ENCODE measurements at regions not wholly inside any gene's neighbourhood (a gene's known extent, or its start where the extent isn't known, plus 50 kb on each side); places are given as distances from the start of the nearest gene placed in this dataset.
"Not testable (repeated sequence)": the region's sequence is repeated elsewhere in the genome, so short reads cannot be mapped to it uniquely, and the experiment has no call there.

DNA sequence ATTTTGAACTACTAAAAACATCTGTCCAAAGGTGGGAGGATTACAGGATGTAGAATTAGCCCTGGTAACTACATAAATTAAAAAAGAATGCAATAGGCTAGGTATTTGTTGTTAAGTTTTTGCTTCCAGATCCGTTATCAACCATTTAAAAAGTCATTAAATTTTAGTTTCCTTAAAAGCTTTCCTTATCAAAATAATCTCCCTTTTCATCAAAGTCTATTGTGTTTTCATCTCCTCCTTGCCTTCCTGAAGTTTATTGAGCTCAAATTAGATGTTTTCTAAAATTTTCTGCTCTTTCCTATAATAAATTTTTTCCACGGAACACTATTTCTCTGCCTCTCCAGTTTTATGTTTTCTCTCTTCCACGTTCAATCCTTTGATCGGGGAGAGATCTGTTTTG, 108.6 kb downstream of the MEX3B start:
- DNase-seq = no peak

DNA sequence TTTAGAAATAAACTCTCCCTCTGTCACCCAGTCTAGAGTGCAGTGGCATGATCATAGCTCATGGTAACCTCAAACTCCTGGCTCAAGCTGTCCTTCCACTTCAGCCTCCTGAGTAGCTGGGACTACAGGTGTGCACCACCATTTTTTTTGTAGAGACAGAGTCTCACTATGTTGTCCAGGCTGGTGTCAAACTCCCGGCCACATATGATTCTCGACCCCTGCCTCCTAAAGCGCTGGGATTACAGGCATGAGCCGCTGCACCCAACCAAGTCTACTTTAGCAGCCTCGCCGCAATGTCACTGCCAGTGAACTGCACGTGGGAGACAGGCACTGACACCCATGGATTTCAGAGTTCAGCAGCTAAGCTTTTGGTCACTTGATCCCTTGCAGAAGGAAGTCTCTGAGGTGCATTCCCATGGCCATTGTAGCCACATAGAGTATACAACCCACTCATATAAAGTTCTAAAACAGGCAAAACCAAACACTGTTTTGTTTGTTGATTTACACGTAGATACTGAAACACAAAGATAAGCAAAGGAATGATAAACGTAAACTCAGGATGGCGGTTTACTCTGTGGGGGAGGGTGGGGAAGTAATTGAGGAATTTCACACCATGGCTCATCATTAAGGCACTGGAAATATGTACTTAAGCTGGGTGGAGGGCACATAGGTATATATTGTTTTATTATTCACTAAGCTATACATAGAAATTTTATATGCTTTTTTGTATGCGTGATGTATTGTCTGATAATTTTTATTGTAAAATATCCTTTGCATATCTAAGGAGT, 115.0 kb downstream of the MEX3B start:
- no peak for DNase-seq

DNA sequence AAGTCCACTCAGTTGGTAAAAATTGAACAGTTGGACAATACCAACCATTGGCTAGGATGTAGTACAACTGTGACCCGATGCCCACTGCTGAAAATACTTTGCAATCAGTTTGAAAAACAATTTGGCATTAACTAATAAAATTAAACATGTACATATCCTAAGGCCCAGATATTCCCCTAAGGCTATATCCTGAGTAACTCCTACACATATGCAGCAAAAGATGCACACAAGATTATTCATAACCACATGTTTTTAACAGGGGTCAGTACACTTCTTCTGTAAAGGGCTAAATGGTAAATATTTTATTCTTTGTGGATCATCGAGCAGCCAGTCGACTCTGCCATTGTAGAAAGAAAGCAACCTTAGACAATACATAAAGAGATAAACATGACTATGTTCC, 116.3 kb downstream of the MEX3B start:
- no peak for DNase-seq

DNA sequence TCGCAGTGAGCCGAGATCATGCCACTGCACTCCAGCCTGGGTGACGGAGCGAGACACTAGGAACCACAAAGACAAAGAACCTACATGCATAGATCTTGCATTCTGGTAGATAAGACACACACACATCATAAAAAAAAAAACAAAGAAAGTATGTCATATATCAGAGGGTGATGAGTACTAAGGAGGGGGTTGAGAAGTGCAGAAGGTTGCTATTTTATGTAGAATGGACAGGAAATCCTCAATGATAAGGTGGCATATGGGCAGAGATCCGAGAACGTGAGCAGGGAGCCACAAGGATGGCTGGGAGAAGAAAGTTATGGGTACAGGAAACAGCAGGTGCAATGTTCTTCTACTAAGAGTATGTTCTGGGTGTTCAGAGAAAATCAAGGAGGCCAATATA, 118.8 kb downstream of the MEX3B start:
- no peak for DNase-seq

DNA sequence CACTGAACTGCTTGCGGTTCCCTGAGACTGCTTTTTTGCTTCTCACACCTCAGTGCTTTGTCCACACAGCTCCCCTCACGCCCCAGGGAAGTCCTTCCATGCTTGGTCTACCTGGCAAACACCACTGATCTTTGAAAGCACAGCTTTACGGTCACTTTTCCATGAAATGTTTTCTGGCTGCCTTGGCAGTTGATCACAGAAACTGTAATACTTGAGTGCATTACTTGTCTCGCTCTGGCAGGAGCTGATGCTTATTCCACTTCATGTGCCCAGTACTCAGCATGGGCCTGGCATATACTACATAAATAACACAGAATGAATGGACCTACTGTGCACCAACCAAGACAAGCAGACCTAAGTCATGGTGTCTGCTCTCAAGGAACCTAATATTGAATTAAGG, 121.1 kb downstream of the MEX3B start:
- no peak for DNase-seq

DNA sequence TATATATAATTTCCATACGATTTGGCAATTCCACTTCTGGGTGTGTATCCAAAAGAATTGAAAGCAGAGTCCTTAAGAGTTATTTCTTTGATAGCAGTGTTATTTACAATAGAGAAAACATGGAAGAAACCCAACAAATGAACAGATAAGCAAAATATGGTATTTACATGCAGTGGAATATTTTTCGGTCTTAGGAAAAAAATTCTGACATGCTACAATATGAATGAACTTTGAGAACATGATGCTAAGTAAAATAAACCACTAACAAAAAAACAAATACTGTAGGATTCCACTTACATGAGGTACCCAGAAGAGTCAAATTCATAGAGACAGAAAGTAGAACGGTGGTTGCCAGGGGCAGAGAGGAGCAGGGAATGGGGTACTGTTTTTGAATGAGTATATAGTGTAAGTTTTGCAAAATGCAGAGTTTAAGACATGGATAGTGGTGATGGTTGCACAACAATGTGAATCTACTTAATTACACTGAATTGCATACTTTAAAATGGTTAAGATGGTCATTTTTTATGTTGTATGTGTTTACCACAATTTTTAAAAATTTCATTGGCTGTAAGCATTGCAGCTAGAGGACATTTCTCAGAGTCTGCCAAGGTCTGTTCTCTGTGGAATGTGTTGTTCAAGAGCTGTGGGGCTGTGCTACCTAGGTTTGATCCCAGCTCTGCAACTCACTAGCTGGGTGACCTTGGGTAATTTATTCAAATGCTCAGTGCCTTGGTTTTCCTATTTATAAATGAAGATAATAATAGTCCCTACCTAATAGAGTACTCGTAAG, 122.1 kb downstream of the MEX3B start:
- no peak for DNase-seq

DNA sequence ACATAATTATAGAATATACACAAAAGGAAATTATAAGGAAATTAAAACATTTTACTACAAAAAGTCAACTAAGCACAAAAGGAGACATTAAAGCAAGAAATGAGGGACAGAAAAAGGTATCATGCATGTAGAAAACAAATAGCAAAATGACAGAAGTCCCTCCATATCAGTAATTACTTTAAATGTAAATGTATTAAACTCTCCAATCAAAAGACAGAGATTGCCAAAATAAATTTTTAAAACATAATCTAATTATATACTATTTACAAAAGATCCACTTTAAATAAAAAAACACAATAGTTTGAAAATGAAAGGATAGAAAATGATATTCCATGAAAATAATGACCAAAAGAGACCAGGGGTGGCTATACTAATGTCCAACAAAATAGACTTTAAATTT, 123.7 kb downstream of the MEX3B start:
- no peak for DNase-seq

DNA sequence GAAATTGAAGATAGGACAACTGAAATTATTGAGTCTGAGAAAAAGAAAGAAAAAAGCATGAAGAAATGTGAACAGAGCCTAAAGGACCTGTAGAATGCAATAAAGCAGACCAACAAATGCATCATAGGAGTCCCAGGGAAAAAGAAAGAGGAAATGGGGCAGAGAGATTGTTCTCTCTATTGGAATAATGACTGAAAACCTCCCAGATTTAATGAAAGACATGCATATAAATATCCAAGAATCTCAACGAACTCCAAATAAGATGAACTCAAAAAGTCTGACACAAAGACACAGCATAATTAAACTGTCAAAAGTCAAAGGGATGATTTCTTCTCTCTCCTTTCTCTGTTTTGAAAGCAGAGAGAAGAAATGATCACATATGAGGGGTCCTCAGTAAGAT, 124.7 kb downstream of the MEX3B start:
- DNase-seq = no peak

DNA sequence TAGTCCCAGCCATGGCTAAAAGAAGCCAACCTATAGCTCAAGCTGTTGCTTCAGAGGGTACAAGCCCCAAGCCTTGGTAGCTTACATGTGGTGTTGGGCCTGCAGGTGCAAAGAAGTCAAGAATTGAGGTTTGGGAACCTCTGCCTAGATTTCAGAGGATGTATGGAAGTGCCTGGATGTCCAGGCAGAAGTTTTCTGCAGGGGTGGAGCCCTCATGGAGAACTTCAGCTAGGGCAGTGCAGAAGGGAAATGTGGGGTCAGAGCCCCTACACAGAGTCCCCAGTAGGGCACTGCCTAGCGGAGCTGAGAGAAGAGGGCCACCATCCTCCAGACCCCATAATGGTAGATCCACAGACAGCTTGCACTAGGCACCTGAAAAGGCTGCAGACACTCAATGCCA, 127.1 kb downstream of the MEX3B start:
- DNase-seq = not testable (repeated sequence)

DNA sequence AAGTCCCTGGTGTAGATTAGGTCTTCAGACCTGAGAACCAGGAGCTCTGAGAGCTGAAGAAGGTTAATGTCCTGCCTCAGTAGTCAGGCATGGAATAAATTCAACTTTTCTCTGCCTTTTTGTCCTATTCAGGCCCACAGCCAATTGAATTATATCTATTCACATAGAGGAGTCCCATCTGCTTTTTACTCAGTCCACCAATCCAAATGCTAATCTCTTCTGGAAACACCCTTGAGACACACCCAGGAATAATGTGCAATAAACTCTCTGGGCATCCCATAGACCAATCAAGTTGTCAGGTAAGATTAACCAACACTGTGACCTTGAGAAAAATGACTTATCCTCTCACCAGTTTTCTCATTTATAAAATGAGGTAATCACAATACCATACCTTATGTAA, 129.4 kb downstream of the MEX3B start:
- DNase-seq = no peak

DNA sequence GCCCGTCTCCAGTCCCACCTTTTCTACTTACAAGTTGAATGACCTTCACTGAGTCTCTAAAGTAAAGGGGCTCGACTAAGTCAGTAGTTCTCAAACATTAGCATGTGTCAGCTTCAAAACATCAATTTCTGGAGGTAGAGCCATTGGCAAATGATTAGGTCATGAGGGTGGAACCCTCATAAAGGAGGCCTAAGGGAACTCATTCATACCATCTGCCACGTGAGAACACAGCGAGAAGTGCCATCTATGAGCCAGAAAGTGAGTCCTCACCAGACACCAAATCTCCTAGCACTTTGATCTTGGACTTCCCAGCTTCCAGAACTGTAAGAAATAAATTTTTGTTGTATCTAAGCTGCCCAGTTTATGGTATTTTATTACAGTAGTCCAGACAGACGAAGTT, 129.8 kb downstream of the MEX3B start:
- DNase-seq = no peak

DNA sequence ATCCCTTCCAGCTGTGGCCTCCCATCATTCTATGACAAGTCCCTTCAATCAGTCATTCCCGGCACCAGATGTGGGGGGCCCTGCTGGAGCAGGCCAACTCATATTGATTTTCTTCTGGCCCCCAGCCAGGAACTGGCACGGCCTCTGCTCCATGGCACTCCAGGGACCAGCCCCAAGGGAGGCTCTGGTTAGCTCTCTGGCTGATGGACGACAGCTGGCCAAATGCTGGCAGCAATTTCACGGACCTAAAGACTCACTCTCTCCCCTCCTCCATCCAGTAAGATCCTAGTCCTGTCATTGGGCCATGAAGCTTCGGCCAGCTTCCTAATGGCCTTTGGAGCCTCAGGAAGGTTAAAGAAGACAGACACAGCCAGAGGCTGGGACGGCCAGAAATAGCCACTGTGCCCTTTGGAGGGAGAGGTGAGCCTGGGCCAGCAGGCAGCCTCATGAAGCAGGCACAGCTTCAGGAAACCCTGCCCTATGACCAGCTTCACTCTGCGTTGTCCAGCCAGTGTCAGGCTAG, 131.0 kb downstream of the MEX3B start:
- peak; percentile 77 for DNase-seq

DNA sequence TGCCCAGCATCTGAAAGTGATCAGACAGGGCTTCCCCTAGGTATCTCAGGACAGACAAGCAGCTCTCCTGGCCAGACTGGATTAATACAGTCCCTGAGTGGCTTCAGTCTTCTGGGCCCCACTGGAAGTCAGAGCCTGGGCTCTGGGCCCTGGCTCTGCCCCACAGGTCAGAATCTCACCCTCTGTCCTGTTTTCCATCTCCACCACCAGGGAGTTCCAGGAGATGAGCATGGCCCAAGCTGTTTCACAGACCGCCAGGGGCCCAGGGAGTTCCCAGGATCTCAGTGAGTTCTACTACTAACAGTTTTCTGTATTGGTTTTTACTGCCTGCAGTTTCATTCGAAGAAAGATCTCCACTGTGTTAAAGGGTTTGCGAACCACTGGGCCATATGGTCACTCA, 131.5 kb downstream of the MEX3B start:
- no peak for DNase-seq

DNA sequence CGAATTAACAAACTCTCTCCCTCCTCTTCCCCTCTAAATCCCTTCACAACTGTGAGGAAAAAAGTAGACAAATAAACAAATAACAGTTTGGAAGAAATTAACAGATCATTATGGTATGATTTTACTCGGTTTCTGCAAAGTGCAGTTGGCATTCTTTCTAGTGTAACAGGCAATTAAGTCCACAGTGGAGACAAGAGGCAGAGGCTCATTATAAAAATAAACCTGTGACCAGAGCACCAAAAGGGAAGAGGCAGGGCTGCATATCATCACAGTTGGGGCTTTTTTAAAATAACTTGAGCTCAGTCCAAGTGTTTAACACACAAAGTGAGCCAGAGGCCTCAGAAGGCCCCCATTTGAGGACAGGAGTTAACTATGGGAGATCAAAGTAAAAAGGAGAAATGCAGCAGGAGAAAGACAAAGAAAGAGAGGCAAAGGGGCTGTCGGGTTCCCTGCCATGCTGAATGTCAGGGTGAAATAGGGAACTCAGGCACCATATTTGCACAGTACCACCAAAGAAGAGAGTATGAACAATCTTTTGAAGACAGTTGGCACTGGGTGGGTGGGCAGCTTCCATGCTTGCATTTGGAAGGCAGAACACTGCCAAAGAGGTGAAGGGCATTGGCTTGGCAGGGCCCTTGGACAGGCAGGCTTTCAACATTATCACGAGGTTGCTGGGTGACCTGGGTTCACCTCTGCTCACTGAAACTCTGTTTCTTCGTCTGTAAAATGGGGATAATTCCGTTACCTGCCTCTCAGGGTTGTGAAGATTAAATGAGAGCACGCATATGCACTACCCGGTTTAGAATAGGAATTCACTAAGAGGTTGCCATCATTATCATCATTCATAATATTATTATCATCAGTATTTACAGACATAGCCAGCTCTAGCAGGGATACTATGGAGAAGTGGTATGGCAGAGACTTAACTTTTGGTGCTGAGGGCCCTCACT, 134.5 kb downstream of the MEX3B start:
- no peak for DNase-seq

DNA sequence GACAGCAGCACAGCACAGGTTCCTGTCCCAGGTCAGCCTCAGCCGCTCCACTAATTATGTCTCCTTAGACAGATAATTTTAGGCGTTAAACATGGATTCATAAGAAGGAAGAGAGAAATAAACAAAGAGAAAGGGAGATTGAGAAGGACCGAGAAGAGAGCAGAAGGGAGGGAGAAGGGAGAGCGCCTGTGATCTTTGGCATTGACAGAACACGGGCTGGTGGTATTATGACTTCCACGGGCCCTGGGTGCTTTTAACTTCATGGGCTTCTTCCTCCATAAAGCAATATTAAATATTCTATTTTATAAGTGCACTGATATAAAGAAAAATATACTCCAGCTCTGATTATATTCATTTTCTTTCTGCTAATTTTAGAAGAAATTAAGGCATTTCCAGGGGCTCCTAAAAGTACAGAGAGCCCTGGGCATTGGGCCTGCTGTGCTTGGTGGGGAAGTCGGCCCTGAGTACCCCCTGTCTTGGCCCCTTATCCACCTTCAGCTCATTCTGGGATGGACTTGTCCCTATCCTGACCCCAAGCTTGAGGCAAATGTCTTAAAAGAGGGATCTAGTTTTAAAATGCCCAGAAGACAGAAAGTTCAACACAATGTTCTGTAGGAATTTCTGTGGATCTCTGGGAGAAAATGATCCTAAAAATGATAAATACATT, 135.3 kb downstream of the MEX3B start:
- no peak for DNase-seq

DNA sequence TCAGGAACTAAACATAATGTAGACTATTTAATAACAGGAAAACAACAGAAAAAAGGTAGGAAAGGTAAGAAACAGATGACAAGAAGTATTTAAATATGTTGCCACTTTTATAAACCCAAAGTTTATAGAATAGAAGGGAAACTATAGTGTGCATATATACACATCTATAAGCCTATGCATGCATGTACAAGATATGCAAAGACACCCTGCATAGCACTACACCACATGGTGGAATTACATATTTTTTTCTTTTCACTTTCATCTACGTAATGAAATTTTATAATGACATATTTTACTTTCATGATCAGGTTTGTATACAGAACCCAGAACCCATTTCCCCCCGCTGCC, 136.8 kb downstream of the MEX3B start:
- no peak for DNase-seq

DNA sequence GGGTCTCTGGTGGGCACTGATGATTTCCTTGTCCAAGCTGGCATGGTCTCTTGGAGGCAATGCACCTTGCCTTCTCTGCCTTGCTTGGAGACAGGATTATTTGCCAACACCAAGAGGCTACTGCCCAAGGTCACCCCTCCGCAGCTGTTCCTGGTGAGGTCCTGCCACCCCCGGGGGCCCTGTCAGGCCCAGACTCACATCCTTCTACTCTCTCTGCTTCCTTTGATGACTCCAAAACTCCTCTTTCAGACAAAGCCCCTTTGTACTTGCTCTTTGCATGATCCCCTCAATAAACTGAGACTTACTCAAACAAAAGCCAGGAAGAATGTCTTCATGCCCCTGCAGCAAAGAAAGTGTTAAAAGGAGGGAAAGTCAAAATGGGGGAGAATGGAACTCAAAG, 137.7 kb downstream of the MEX3B start:
- no peak for DNase-seq

DNA sequence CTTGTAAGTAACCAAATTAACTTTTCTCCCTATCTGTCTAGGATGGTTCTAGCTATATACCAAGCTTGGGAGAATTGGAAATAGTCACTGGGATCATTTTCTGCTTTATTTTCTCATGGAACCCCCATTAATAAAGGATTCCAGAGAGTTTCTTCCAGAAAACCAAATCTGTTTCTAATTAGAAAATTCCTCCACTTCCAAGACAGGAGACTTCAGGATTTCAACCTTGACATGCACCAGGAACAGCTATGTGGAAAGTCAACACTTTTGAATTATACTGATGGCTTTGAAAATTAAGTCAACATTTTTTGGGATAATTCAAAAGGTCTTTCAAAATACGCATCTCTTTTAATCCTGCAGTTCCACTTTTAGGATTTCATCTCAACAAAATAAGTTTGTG, 138.3 kb downstream of the MEX3B start:
- DNase-seq = no peak

DNA sequence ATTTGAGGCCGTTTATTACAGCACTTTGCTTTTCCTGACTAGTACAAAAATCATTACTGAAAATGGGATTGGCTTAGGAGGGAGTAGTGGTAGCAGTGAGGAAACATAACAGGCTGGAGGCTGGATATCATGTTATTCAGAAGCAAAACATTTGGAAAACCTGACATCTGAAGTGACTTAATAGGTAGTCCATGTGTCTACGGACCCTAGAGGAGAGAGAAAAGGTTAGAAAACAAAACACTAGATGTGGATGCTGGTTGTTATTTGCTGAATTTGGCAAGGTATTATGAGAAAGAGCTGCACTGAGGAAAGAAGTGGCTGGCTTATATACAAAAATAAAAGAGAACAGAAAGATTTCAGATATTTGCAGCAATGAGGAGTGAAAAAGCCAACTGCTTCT, 139.9 kb downstream of the MEX3B start:
- DNase-seq = no peak

DNA sequence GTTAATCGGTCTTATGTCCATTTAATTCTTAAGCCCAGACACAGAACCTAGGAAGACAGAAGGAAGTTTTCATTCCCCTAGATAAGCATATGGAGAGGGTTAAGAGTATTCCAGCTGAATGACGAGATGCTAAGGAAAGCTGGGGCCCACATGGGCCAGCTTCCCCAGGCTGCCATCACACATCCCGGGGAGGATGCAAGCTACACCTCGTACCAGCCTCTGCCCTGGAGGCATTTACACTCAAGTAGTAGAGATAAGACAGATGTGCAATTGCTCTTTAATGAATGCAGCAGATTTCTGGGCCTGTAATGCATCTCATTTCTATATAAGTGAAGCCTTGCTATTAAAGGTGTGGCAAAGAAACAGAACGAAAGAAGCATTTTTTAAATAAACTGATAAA, 144.5 kb downstream of the MEX3B start:
- DNase-seq = no peak

DNA sequence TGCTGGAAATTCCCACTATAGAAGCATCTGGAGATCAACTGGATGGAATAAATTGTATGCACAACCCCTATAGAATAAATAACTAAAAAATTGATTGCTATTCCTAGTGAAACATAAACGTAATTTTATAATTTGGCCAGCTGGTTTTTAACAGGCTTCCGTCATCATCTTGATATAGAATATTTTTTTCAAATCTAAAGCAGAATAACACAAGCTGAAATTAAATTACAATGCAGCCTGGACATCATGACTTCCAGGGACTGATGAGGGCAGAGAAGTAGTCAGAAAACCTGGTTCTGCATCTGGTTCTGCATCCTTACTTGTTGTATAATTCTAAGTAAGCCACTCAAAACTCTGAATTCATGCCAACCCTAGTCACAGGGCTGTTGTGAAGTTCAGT, 146.1 kb downstream of the MEX3B start:
- DNase-seq = no peak

DNA sequence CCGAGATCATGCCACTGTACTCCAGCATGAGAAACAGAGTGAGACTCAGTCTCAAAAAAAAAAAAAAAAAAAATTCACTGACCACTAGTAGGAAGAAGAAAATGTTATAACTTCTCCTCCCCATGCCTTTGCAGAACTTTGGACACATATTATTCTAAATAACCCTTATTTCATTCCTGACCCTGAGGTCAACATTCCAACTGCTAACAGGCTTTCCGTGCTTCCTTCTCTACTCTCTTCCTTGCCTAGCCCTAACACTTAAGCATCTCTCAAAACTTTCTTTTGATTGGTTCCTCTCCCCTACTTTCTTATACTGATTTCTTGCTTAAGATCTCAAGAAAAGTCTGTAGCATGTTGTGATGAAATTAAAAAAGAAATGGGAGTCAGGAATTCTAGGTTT, 146.8 kb downstream of the MEX3B start:
- no peak for DNase-seq

Data from NCI-H1105 (cell line).